MG63 (cell line): ENCODE measurements at regions not wholly inside any gene's neighbourhood (a gene's known extent, or its start where the extent isn't known, plus 50 kb on each side); places are given as distances from the start of the nearest gene placed in this dataset.
A peak's percentile ranks its signal among the peaks of the same experiment; 100 is the strongest.

Experiments used
- DNase-seq: peaks from one replicate; pipeline ENCODE4 v3.0.0-alpha.2; 2020
- H3K27me3 ChIP-seq: fragments of 250-450 bp; sonication (Bioruptor Pico); 2 replicates; pipeline ENCODE4 v1.5.1; 2020; ENCODE audit warnings: mild to moderate bottlenecking, moderate library complexity
- H3K36me3 ChIP-seq: fragments of 250-450 bp; sonication (Bioruptor Pico); 2 replicates; pipeline ENCODE4 v1.5.1; 2020; ENCODE audit warnings: mild to moderate bottlenecking, moderate library complexity
- H3K4me3 ChIP-seq: fragments of 250-450 bp; sonication (Bioruptor Pico); 2 replicates; pipeline ENCODE4 v1.5.1; 2020; ENCODE audit warnings: mild to moderate bottlenecking, moderate library complexity
- H3K9me3 ChIP-seq: fragments of 250-450 bp; sonication (Bioruptor Pico); 2 replicates; pipeline ENCODE4 v1.5.1; 2020; ENCODE audit warnings: mild to moderate bottlenecking, moderate library complexity

DNA sequence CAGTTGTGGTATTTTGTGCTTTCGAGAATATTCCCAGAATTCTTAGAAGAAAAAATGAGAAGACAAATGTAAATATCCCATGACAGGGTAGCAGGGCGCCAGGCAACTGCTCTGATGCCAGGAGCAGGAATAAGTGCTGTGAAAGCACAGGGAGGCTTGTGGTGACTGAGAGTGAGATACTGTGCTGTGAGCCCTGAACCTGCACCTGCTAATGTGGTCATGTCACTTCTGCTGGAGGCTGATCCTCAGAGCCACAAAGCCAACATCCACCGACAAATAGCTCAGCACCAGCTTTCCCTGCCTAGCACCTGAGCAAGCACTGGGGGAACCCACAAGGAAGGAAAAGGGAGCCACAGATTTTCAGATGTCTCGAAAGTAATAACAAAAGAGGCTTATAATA is 368.6 kb upstream of the CDH4 start:
- Histone ChIP-seq H3K9me3 (no peaks in the 10 kb centered on the region), H3K4me3 (no peak overlapping the region), H3K36me3 (no peaks in the 10 kb centered on the region), H3K27me3 (no peaks in the 10 kb centered on the region)
- no peak for DNase-seq

DNA sequence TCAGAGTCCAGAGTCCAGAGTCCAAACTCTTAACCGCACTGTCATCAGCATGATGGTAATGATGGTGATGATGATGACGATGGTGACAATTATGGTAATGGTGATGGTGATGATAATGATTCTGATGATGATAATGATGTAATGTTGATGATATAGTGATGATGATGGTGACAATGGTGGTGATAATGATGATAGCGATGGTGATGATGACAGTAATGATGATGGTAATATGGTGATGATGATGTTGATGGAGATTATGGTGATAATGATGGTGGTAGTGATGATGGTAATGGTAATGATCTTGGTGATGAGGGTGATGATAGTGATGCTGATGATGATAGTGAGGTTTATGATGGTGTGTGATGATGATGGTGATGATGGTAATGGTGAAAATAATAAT is 367.8 kb upstream of the CDH4 start:
- DNase-seq = no peak
- Histone ChIP-seq H3K36me3 (no peaks in the 10 kb centered on the region), H3K9me3 (no peaks in the 10 kb centered on the region), H3K4me3 (no peak overlapping the region), H3K27me3 (no peaks in the 10 kb centered on the region)

DNA sequence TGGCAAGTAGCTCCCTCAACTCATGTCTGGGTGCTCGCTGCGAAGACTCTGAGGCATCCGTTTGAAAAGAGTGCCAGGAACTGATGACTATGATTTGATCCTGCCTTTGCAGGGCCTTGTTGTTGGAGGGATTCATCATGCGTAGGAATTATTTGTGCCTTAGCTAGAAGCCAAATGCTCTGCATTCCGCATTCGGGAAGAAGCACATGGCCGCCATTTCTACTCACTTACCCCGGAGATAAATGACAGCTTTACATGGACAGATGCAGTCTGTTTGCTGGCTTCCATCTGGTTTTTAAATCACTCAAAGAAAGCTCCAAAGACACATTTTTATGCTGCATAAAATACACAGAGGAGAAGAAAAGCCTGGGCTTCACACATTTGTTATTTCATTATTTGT is 363.3 kb upstream of the CDH4 start:
- no peak overlapping the region for H3K4me3 ChIP-seq
- no peaks in the 10 kb centered on the region for H3K36me3 ChIP-seq
- no peak for DNase-seq
- H3K27me3 ChIP-seq = no peaks in the 10 kb centered on the region; the same call in 1 of the 2 replicates
- no peaks in the 10 kb centered on the region for H3K9me3 ChIP-seq

DNA sequence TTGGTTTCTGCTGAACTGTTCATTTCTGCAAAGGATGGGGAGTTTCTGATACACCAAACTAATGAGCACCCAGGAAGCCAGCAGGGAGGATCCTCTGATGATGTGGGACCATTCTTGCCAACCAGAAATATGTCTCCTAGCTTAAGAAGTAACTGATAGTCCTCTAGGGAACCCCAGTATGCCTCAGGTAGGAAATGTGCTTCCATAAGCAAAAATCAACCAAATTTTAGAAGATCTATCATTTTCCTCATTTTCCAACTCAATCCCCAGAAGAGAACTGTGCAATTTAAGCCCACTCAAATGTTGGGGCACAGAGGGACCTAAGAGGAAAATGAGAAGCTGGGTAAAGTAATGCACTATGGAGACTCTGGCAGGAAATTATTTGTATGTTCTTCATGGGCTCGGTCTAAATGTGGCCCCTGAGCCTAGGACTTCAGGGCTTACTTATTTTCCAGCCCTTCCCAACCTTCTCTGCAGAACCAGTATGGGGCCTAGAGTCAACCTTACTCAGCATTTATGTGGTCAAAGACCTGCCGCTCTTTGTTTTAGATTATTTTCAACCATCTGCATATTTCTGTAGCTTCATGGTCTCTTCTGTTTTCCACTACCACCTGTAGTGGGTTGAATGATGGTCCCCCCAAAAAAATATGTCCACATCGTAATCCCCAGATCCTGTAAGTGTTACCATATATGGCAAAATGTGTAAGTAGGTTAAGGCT is 359.8 kb upstream of the CDH4 start:
- Histone ChIP-seq H3K4me3 (no peak overlapping the region), H3K9me3 (no peaks in the 10 kb centered on the region), H3K27me3 (no peaks in the 10 kb centered on the region; the same call in none of the 2 replicates), H3K36me3 (no peaks in the 10 kb centered on the region)
- DNase-seq = no peak

DNA sequence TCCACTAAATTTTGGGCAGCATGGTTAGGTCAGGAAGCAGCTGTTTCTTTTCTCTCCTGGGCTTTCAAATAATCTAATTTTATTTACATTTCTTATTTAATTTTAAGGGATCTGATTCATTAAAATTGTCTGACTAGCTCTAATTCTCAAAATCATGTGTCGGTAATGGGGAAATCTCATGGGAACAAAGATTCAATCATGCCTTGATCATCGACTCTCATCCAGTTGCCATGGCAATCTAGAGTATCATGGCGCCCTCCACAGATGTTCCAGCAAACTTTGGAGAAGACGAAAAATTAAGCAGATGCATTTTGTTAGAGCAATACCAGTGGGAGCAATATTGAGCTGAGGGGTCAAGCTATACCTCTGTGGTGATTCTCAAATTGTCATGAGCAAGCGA is 358.0 kb upstream of the CDH4 start:
- DNase-seq = no peak
- Histone ChIP-seq H3K36me3 (no peaks in the 10 kb centered on the region), H3K4me3 (no peak overlapping the region), H3K27me3 (no peaks in the 10 kb centered on the region; the same call in none of the 2 replicates), H3K9me3 (no peaks in the 10 kb centered on the region)

DNA sequence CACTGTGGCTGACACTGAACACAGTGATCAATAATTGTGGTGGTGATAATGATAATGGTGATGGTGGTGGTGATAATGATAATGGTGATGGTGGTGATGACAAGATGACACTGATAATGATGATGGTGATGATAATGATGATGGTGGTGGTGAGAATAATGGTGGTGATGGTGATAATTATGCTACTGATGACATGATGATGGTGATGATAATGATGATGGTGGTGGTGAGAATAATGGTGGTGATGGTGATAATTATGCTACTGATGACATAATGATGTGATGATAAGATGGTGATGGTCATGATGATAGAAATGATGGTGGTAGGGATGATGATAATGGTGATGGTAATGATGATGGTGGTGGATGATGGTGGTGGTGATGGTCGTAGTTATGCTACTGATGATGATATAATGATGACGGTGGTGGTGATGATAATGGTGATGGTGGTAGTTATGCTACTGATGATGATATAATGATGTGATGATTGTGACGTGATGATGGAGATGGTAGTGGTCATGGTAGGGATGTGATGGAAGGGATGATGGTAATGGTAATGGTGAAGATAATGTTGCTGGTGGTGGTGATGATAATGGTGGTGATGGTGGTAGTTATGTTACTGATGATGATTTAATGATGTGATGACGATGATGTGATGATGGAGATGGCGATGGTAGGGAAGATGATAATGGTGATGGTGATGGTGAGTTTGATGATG is 356.5 kb upstream of the CDH4 start:
- Histone ChIP-seq H3K9me3 (no peaks in the 10 kb centered on the region), H3K4me3 (no peak overlapping the region), H3K27me3 (no peaks in the 10 kb centered on the region; the same call in 1 of the 2 replicates), H3K36me3 (no peaks in the 10 kb centered on the region)
- DNase-seq = no peak

DNA sequence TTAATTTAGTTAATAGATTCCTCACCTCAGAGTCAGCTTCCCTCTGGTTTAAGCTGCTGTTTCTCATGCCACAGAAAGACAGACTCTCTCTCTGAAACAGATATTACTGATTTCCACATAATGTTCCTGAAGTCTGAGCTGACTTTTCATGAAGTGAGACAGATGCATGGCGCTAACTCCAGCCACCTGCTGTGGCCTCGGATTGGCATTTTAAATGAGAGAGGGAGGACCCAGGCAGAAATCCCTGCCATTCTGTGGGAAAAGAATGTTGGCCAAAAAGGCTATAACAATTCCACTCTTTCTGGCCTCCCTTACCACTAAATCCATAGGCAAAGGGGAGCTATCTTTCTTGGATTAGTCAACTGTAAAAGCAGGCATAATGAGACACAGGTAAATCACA is 354.1 kb upstream of the CDH4 start:
- Histone ChIP-seq H3K4me3 (no peak overlapping the region), H3K36me3 (no peaks in the 10 kb centered on the region), H3K9me3 (no peaks in the 10 kb centered on the region), H3K27me3 (no peaks in the 10 kb centered on the region; the same call in 1 of the 2 replicates)
- no peak for DNase-seq

DNA sequence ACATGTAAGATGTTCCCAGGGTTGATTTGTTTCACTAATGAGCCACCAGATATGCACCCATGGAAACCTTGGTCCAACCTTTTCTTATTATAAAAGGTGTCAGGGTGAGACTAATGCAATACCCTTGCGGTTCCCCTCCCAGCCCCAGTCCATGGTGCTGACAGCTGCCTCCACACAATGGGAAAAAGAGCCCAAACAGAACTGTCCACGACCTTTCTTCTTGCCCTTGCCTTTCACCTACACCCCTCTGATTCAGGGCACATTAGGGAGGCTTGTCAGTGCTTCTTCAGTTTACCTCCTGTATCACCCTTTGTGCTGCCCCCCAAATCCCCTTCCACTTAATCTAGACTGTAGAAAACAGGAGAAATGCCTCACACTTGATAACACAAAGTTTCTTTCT is 352.7 kb upstream of the CDH4 start:
- no peak for DNase-seq
- H3K9me3 ChIP-seq = no peaks in the 10 kb centered on the region
- no peak overlapping the region for H3K4me3 ChIP-seq
- no peaks in the 10 kb centered on the region; the same call in 1 of the 2 replicates for H3K27me3 ChIP-seq
- no peaks in the 10 kb centered on the region for H3K36me3 ChIP-seq

DNA sequence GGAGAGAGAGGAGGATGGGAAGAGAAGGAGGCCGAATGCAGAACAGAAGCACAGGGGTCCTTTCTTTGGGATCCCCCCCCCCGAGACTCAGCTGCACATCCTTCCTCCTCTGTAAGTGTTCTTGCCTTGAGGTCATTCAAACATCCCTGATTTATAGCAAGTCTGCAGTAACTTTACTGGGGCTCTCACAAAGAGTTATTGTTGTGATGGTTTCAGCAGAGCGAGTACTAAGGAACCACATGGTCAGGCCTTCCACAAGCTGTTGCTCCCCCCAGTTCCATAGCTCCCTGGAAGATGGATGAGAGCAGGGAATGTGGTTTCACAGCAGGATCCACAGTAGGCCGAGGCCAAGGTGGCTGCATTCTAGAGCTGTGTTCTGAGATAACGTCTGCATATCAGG is 351.4 kb upstream of the CDH4 start:
- no peaks in the 10 kb centered on the region for H3K36me3 ChIP-seq
- H3K27me3 ChIP-seq = no peaks in the 10 kb centered on the region
- no peak overlapping the region for H3K4me3 ChIP-seq
- no peak for DNase-seq
- H3K9me3 ChIP-seq = no peaks in the 10 kb centered on the region

DNA sequence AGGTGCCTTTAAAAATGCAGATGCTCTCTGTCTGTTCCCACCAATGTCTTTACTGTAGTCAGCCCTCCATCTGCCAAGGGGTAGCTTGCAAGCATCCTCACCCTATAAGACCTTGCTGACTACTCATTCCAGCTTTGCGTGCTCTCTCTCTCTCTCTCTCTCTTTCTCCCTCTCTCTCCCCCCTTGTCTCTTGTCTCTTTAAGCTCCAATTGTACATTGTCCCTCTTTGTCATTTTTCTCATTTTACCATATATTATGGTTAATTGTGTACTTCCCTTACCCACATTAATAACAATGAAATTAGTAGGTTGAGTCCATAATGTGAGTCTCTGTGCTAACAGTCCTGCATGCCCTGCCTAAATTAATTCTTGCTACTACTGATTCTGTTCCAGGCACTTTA is 350.2 kb upstream of the CDH4 start:
- no peak overlapping the region for H3K4me3 ChIP-seq
- H3K27me3 ChIP-seq = no peaks in the 10 kb centered on the region
- H3K36me3 ChIP-seq = no peaks in the 10 kb centered on the region
- H3K9me3 ChIP-seq = no peaks in the 10 kb centered on the region
- DNase-seq = no peak

DNA sequence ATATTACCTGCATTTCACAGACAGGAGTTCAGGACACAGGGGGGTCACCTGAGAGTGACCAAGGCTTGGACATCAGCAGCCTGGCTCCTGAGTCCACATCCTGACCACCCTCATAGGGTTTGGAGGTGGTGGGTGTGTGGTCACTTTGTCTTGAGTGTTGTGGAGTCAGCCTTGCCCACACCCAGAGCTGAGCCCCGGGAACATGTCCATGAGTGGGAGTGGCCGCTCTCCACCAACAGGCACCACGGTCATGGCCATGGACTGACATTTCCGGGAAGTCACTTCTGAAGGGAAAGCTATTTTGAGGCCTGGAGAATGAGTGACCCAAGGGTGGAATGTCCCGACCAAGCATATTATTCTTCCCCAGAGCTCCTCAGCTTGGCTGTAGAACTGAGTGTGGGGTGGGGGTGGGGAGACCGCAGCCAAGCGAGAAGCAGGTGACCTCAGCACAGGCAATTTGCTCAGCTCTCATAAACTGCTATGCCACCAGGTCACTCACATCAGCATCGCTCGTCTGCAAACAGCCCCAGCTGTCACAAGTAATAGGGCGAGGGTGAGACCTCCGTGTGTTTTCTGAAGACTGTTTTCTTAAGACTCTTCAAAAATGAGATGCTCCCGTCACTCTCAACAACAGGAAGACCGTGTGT is 348.6 kb upstream of the CDH4 start:
- H3K4me3 ChIP-seq = no peak overlapping the region
- DNase-seq = no peak
- no peaks in the 10 kb centered on the region for H3K9me3 ChIP-seq
- no peaks in the 10 kb centered on the region for H3K27me3 ChIP-seq
- H3K36me3 ChIP-seq = no peaks in the 10 kb centered on the region

DNA sequence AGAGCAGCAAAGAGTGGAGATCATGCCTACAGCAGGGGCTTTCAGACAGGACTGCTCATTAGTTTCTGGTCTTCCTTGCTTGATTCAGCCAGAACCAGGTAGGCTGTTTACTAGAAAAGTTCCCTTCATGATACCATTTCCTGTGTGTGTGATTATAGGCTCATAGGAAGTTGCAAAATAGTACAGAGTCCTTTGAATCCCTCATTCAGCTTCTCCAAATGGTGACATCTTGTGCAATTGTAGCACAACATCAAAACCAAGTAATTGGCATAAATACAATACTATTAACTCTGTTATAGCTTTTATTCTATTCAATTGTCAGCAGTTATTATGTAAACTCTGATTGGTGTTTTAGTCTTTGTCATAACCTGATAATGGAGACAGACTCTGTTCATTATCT is 347.3 kb upstream of the CDH4 start:
- H3K9me3 ChIP-seq = no peaks in the 10 kb centered on the region
- no peak for DNase-seq
- no peaks in the 10 kb centered on the region for H3K27me3 ChIP-seq
- H3K36me3 ChIP-seq = no peaks in the 10 kb centered on the region
- H3K4me3 ChIP-seq = no peak overlapping the region

DNA sequence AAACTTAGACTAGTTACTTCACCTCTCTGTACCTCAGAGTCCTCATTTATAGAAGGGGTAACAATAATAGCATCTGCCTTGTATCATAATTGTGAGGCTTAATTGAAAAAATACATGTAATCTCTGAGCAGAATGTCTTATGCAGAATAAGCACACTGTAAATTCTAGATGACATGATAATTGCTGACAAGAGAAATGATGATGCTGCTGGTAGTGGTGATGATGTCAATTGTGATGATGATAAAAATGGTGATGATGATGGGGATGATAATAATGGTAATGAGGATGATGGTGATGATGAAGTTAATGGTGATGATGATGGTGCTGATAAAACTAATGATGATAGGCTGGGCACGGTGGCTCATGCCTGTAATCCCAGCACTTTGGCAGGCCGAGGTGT is 346.1 kb upstream of the CDH4 start:
- H3K9me3 ChIP-seq = no peaks in the 10 kb centered on the region
- H3K36me3 ChIP-seq = no peaks in the 10 kb centered on the region
- H3K4me3 ChIP-seq = no peak overlapping the region
- no peaks in the 10 kb centered on the region for H3K27me3 ChIP-seq
- DNase-seq = no peak

DNA sequence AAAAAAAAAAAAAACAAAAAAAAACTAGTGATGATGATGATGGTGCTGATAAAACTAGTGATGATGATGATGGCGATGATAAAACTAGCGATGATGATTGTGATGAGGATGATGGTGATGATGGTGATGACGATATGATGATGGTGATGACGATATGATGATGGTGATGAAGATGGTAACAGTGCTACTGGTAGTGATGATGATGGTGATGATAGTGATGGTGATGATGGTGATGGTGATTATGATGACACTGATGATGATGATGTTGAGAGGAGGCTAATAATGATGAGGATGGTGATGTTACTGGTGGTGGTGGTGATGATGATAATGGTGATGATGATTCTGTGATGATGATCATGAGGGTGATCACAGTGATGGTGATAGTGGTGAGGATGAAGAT is 345.5 kb upstream of the CDH4 start:
- no peak for DNase-seq
- H3K36me3 ChIP-seq = no peaks in the 10 kb centered on the region
- H3K4me3 ChIP-seq = no peak overlapping the region
- no peaks in the 10 kb centered on the region for H3K9me3 ChIP-seq
- H3K27me3 ChIP-seq = no peaks in the 10 kb centered on the region

DNA sequence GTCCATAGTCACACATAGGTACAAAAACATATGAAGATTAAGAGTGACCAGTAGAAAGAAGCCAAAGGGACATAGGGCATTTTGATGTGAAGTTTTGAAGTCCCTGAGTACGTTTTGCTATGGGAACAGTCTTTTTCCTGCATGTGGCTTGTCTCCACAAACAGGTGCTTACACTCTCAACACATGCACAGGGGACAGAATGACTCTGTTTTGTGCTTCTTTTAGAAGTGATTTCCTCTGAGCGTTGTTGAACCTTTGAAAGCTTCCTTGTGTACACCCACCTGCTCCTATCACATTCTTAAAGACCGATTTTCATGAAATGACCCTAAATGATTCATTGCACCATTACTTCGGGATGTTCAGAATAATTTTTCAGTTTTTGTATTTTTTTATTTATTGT is 338.8 kb upstream of the CDH4 start:
- DNase-seq = no peak
- H3K9me3 ChIP-seq = no peaks in the 10 kb centered on the region
- no peaks in the 10 kb centered on the region for H3K27me3 ChIP-seq
- no peaks in the 10 kb centered on the region for H3K36me3 ChIP-seq
- no peak overlapping the region for H3K4me3 ChIP-seq

DNA sequence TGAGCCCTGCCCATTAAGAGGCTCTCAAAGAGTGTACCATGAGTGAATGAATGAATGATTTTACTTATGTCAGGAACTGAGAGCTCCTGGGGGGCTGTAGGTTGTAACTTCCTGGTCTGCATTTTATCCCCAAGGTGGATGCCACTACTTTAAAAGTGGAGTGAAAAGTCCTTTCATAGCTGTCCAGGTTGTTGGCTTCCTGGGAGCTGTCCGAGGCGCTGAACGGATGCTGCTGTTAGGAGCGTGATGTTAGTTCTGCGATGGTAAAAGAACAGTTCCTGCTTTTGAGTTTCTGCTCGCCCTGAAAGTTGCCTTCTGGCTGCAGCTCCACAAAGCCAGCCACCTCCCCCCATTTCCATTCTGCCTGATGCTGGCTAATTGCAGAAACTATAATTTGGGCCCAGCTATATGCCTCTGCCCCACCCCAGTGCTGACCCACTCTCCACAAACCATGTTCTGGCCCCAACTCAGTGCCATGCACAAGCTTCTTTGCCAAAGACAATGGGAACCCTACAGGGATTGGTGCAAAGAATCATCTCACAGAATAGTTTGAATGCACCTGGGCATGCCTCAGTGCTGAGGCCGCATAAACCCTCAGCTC is 330.9 kb upstream of the CDH4 start:
- peak; percentile 38 for DNase-seq
- Histone ChIP-seq H3K36me3 (no peaks in the 10 kb centered on the region), H3K27me3 (no peaks in the 10 kb centered on the region), H3K4me3 (no peak overlapping the region), H3K9me3 (no peaks in the 10 kb centered on the region)

DNA sequence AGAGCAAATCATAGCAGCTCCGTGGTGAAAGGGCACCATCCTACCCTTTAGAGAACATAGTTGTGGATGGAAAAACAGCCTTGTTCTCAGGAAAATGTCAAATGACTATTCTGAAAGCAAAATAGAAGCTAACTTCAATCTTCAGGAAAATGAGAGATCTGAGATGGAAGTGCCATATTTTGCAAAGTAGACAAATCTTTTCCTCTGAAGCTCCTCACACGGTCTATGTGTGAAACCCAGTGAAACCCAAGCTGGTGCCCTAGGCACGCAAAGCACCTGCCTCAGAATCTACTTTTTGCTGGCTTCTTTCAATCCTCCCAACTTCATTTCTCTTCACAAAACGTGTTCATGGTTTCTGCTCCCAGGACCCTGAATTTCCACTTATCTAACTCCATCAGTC is 325.2 kb upstream of the CDH4 start:
- DNase-seq = no peak
- Histone ChIP-seq H3K9me3 (no peaks in the 10 kb centered on the region), H3K4me3 (no peak overlapping the region), H3K27me3 (peaks cover 2% of the 10 kb centered on the region; the same call in 1 of the 2 replicates), H3K36me3 (no peaks in the 10 kb centered on the region)
